ENCODE measurements at regions not wholly inside any gene's neighbourhood (a gene's known extent, or its start where the extent isn't known, plus 50 kb on each side); places are given as distances from the start of the nearest gene placed in this dataset.

GRCh38 chr13:58397596-58398387, 766.2 kb downstream of the PCDH17 start:
- CTCF ChIA-PET: no interaction called here
- ATAC-seq (ENCODE audit: low read depth): no peak
- H3K27ac Mint-ChIP-seq: no peak overlapping the region

GRCh38 chr13:58399263-58399662, 767.7 kb downstream of the PCDH17 start:
- no peak for TF ChIP-seq EZH2 (IDR thresholded peaks at IDR 0.05; ENCODE audit: borderline replicate concordance, insufficient read depth, low read depth, low read length, poor library complexity, severe bottlenecking)
- no peak for TF ChIP-seq CTCF (IDR thresholded peaks at IDR 0.05)

More at GRCh38 chr13:58397596-58398387, 766.2 kb downstream of the PCDH17 start:
- H3K4me1 Mint-ChIP-seq: no peaks in the 10 kb centered on the region
- Histone ChIP-seq H4K20me1 (ENCODE audit: control insufficient read depth, insufficient read depth, low read length, poor library complexity, severe bottlenecking) (no peaks in the 10 kb centered on the region), H3K9me3 (ENCODE audit: control extremely low read depth in 1 of 3, control insufficient read depth in 2 of 3, insufficient read depth in 1 of 3, low read length in 2 of 3) (peaks cover 3 to 5% (median 4%) of the 10 kb centered on the region in 3 donors), H3K27ac (ENCODE audit: low read length in 2 of 2) (no peak overlapping the region), H3K36me3 (replicated peaks in 1 of 2; ENCODE audit: control extremely low read depth in 1 of 2, control insufficient read depth in 1 of 2, extremely low read depth in 1 of 2, insufficient read depth in 2 of 2, low read length in 1 of 2) (no peaks in the 10 kb centered on the region), H3K4me2 (replicated peaks; ENCODE audit: low read depth, low read length, poor library complexity, severe bottlenecking) (no peak overlapping the region), H2AFZ (ENCODE audit: insufficient read depth, low read depth, low read length, poor library complexity, severe bottlenecking) (no peak overlapping the region), H3K27me3 (replicated peaks in 1 of 4; ENCODE audit: control extremely low read depth in 1 of 4, control insufficient read depth in 3 of 4, insufficient read depth in 4 of 4, low read length in 3 of 4) (no peaks in the 10 kb centered on the region), H3K4me1 (ENCODE audit: control insufficient read depth in 2 of 2, insufficient read depth in 2 of 2, low read length in 2 of 2) (no peaks in the 10 kb centered on the region), H3K9ac (ENCODE audit: low read length) (no peak overlapping the region), H3K79me2 (ENCODE audit: control insufficient read depth, insufficient read depth, low read length) (no peaks in the 10 kb centered on the region), H3K4me3 (ENCODE audit: control extremely low read depth in 1 of 5, extremely low read depth in 1 of 5, insufficient read depth in 1 of 5, low read depth in 2 of 5, low read length in 4 of 5) (no peak overlapping the region)
- POLR2A ChIA-PET: no interaction called here
- 90% methylated on average over 5 of the region's 6 CpGs for WGBS (ENCODE audit: insufficient coverage)
- no peak for DNase-seq
- intact Hi-C loops (cut with micrococcal nuclease): no loop called here
- no peak overlapping the region for H3K4me3 Mint-ChIP-seq
- no peaks in the 10 kb centered on the region for H3K27me3 Mint-ChIP-seq
- no peak for TF ChIP-seq CTCF (IDR thresholded peaks at IDR 0.05)
- TF ChIP-seq EZH2 (IDR thresholded peaks at IDR 0.05; ENCODE audit: borderline replicate concordance, insufficient read depth, low read depth, low read length, poor library complexity, severe bottlenecking): no peak
- H3K9me3 Mint-ChIP-seq (ENCODE audit: insufficient read depth): no peaks in the 10 kb centered on the region

More at GRCh38 chr13:58399263-58399662, 767.7 kb downstream of the PCDH17 start:
- Histone ChIP-seq H3K27me3 (replicated peaks in 1 of 4; ENCODE audit: control extremely low read depth in 1 of 4, control insufficient read depth in 3 of 4, insufficient read depth in 4 of 4, low read length in 3 of 4) (no peaks in the 10 kb centered on the region), H3K27ac (ENCODE audit: low read length in 2 of 2) (no peak overlapping the region), H3K4me1 (ENCODE audit: control insufficient read depth in 2 of 2, insufficient read depth in 2 of 2, low read length in 2 of 2) (no peaks in the 10 kb centered on the region), H2AFZ (ENCODE audit: insufficient read depth, low read depth, low read length, poor library complexity, severe bottlenecking) (no peak overlapping the region), H4K20me1 (ENCODE audit: control insufficient read depth, insufficient read depth, low read length, poor library complexity, severe bottlenecking) (no peaks in the 10 kb centered on the region), H3K36me3 (replicated peaks in 1 of 2; ENCODE audit: control extremely low read depth in 1 of 2, control insufficient read depth in 1 of 2, extremely low read depth in 1 of 2, insufficient read depth in 2 of 2, low read length in 1 of 2) (no peaks in the 10 kb centered on the region), H3K4me3 (ENCODE audit: control extremely low read depth in 1 of 5, extremely low read depth in 1 of 5, insufficient read depth in 1 of 5, low read depth in 2 of 5, low read length in 4 of 5) (no peak overlapping the region), H3K79me2 (ENCODE audit: control insufficient read depth, insufficient read depth, low read length) (no peaks in the 10 kb centered on the region), H3K4me2 (replicated peaks; ENCODE audit: low read depth, low read length, poor library complexity, severe bottlenecking) (no peak overlapping the region), H3K9me3 (ENCODE audit: control extremely low read depth in 1 of 3, control insufficient read depth in 2 of 3, insufficient read depth in 1 of 3, low read length in 2 of 3) (peaks cover 4 to 5% (median 4%) of the 10 kb centered on the region in 3 donors), H3K9ac (ENCODE audit: low read length) (no peak overlapping the region)
- Mint-ChIP-seq H3K4me1 (no peaks in the 10 kb centered on the region), H3K9me3 (ENCODE audit: insufficient read depth) (no peaks in the 10 kb centered on the region), H3K4me3 (no peak overlapping the region), H3K27me3 (no peaks in the 10 kb centered on the region), H3K27ac (no peak overlapping the region)
- intact Hi-C loops (cut with micrococcal nuclease): no loop called here
- ChIA-PET CTCF (no interaction called here), POLR2A (no interaction called here)
- DNase-seq (no peak), ATAC-seq (ENCODE audit: low read depth) (no peak)
